HepG2 (cell line): ENCODE measurements at regions not wholly inside any gene's neighbourhood (a gene's known extent, or its start where the extent isn't known, plus 50 kb on each side); places are given as distances from the start of the nearest gene placed in this dataset.

Experiments
- ATAC-seq: fragments of 200-7000 bp; cut with Tn5 transposase; 3 replicates; pipeline ENCODE4 v1.9.1; 2020; ENCODE audit warnings: mild to moderate bottlenecking, moderate library complexity
- BruUV-seq: library from RNA; stranded (reverse); fragments of 400-500 nt; replicated peaks from 2 replicates; lab custom pipeline; 2021; lab: Mats Ljungman, UMichigan
- CTCF ChIA-PET: fragments of 300-600 bp; formaldehyde crosslinking; extraction: SDS; loops from one replicate; lab custom pipeline; 2021; ENCODE audit warnings: low total read pairs, inconsistent platforms, low intra/inter-chr PET ratio; lab: Yijun Ruan, JAX
- POLR2A ChIA-PET: fragments of 350-600 bp; sonication (Branson Sonifier 250); formaldehyde crosslinking; loops from one replicate; lab custom pipeline; 2020; ENCODE audit warnings: antibody characterized with exemption, inconsistent platforms; lab: Yijun Ruan, JAX
- DNase-seq: peaks from one replicate; pipeline ENCODE4 v3.0.0-alpha.2; 2015; ENCODE audit warnings: low spot score
- FAIRE-seq: peaks from 3 replicates; lab custom pipeline; 2011; peaks lifted over from hg19 to GRCh38; lab: Jason Lieb, UNC
- H2AFZ ChIP-seq: one replicate; pipeline ENCODE4 v1.6.1; 2011; ENCODE audit warnings: low read length, inconsistent platforms
- H3K27ac ChIP-seq: fragments of 300-600 bp; 3 replicates; pipeline ENCODE4 v1.8.0; 2011; ENCODE audit warnings: mixed run types, mild to moderate bottlenecking, mixed read lengths, low read length, inconsistent platforms; ENCODE audit not compliant: insufficient read depth; ENCODE audit errors: extremely low read length
- H3K27me3 ChIP-seq, 2 experiments: fragments of 200-600 bp in 1 of 2; 2 replicates in 1 of 2; 3 replicates in 1 of 2; pipeline versions ENCODE4 v1.6.0 to v1.8.0; 2011; ENCODE audit warnings: low read length in 2 of 2, mild to moderate bottlenecking in 2 of 2, moderate library complexity in 2 of 2, inconsistent platforms in 1 of 2; ENCODE audit not compliant: insufficient read depth in 2 of 2, control insufficient read depth in 1 of 2
- H3K36me3 ChIP-seq, 2 experiments: fragments of 200-600 bp in 1 of 2; replicated peaks in 1 of 2; 2 replicates in 1 of 2; 3 replicates in 1 of 2; pipeline versions ENCODE4 v1.5.1 to v1.8.0; 2011; ENCODE audit warnings: low read length in 2 of 2, inconsistent platforms in 1 of 2; ENCODE audit not compliant: insufficient read depth in 2 of 2, control insufficient read depth in 1 of 2
- H3K4me1 ChIP-seq: 2 replicates; pipeline ENCODE4 v1.5.1; 2012; ENCODE audit warnings: low read length, inconsistent platforms; ENCODE audit not compliant: insufficient read depth
- H3K4me2 ChIP-seq: 2 replicates; pipeline ENCODE4 v1.6.0; 2011; ENCODE audit warnings: low read depth, low read length, inconsistent platforms
- H3K4me3 ChIP-seq, 3 experiments: fragments of 200-600 bp in 1 of 3; sonication (generic), shearing (Covaris generic) in 1 of 3; replicated peaks in 1 of 3; 2 replicates each; pipeline ENCODE4 v1.5.1; 2011 to 2016; ENCODE audit warnings: low read length in 3 of 3, inconsistent platforms in 2 of 3, low read depth in 2 of 3, mild to moderate bottlenecking in 2 of 3, control low read depth in 1 of 3, mixed read lengths in 1 of 3; ENCODE audit not compliant: insufficient read depth in 1 of 3
- H3K79me2 ChIP-seq: one replicate; pipeline ENCODE4 v1.6.1; 2011; ENCODE audit warnings: low read length, inconsistent platforms; ENCODE audit not compliant: insufficient read depth
- H3K9ac ChIP-seq: 2 replicates; pipeline ENCODE4 v1.6.0; 2011; ENCODE audit warnings: mild to moderate bottlenecking, low read depth, low read length, inconsistent platforms; ENCODE audit not compliant: insufficient read depth
- H3K9me3 ChIP-seq: 2 replicates; pipeline ENCODE4 v1.5.1; 2012; ENCODE audit warnings: mild to moderate bottlenecking, low read length
- H4K20me1 ChIP-seq: 2 replicates; pipeline ENCODE4 v1.6.0; 2011; ENCODE audit warnings: inconsistent platforms, mild to moderate bottlenecking, low read length, moderate library complexity; ENCODE audit not compliant: insufficient read depth
- ADNP ChIP-seq: sonication (generic); formaldehyde crosslinking; IDR thresholded peaks from 2 replicates; pipeline ENCODE4 v1.4.0; 2020; ENCODE audit warnings: missing genetic modification reagents
- DMAP1 ChIP-seq: IDR thresholded peaks from 2 replicates; pipeline ENCODE4 v1.6.1; 2016
- GZF1 ChIP-seq: sonication (generic); formaldehyde crosslinking; IDR thresholded peaks from 2 replicates; pipeline ENCODE4 v1.5.1; 2020; ENCODE audit warnings: mild to moderate bottlenecking, missing genetic modification reagents
- KMT2B ChIP-seq: IDR thresholded peaks from 2 replicates; pipeline ENCODE4 v1.6.1; 2016; ENCODE audit warnings: missing genetic modification reagents, missing compliant biosample characterization
- LCORL ChIP-seq, 2 experiments: fragments of 450-650 bp in 1 of 2; sonication (generic) in 1 of 2; formaldehyde crosslinking in 1 of 2; IDR thresholded peaks; 2 replicates each; pipeline versions ENCODE4 v1.5.0 to v1.6.1; 2017 to 2020; ENCODE audit warnings: antibody characterized with exemption in 1 of 2, missing genetic modification reagents in 1 of 2
- MEF2D ChIP-seq: sonication (generic); formaldehyde crosslinking; IDR thresholded peaks from 2 replicates; pipeline ENCODE4 v1.5.1; 2020; ENCODE audit warnings: mild to moderate bottlenecking, missing genetic modification reagents
- POLR2G ChIP-seq: fragments of 200-400 bp; formaldehyde crosslinking; IDR thresholded peaks from 2 replicates; pipeline ENCODE4 v1.6.1; 2018; ENCODE audit warnings: mild to moderate bottlenecking, low read depth, low read length, moderate library complexity
- REL ChIP-seq: sonication (generic); formaldehyde crosslinking; conservative IDR thresholded peaks from 2 replicates; pipeline ENCODE4 v1.8.0; 2022; ENCODE audit warnings: mild to moderate bottlenecking, missing genetic modification reagents, moderate library complexity
- RFX3 ChIP-seq: IDR thresholded peaks from 2 replicates; pipeline ENCODE4 v1.6.1; 2016; ENCODE audit warnings: missing biosample characterization, missing genetic modification reagents
- RXRB ChIP-seq: IDR thresholded peaks from 2 replicates; pipeline ENCODE4 v1.6.1; 2016; ENCODE audit warnings: borderline replicate concordance, missing genetic modification reagents, missing compliant biosample characterization
- SALL1 ChIP-seq: sonication (generic); formaldehyde crosslinking; IDR thresholded peaks from 2 replicates; pipeline ENCODE4 v1.8.0; 2022; ENCODE audit warnings: mild to moderate bottlenecking, missing genetic modification reagents
- SRF ChIP-seq: IDR thresholded peaks from 2 replicates; pipeline ENCODE4 v1.6.1; 2011; ENCODE audit warnings: mild to moderate bottlenecking, low read depth, low read length, moderate library complexity
- ZFAT ChIP-seq: sonication (generic); formaldehyde crosslinking; conservative IDR thresholded peaks from 2 replicates; pipeline ENCODE4 v1.8.1; 2023; ENCODE audit warnings: missing genetic modification reagents, inconsistent platforms
- ZHX2 ChIP-seq, 2 experiments: sonication (generic) in 1 of 2; formaldehyde crosslinking in 1 of 2; IDR thresholded peaks; 2 replicates each; pipeline versions ENCODE4 v1.6.1 to v1.9.0; 2014 to 2022; ENCODE audit warnings: antibody characterized with exemption in 1 of 2, borderline replicate concordance in 1 of 2, inconsistent platforms in 1 of 2, low read depth in 1 of 2, missing genetic modification reagents in 1 of 2
- ZNF747 ChIP-seq: sonication (generic); formaldehyde crosslinking; IDR thresholded peaks from 2 replicates; pipeline ENCODE4 v1.8.1; 2023; ENCODE audit warnings: missing genetic modification reagents, mild to moderate bottlenecking, borderline replicate concordance
- ZNF780A ChIP-seq: sonication (generic); formaldehyde crosslinking; IDR thresholded peaks from 2 replicates; pipeline ENCODE4 v1.8.0; 2022; ENCODE audit warnings: mild to moderate bottlenecking, missing genetic modification reagents, moderate library complexity
- WGBS: methylation state at CpG from one replicate; pipeline ENCODE4 v1.1.6; 2017; ENCODE audit warnings: low lambda C conversion rate; 5-methylcytosine and 5-hydroxymethylcytosine counted together
- in situ Hi-C: cut with HindIII; loops from 2 replicates; pipeline ENCODE4 v1.10.0; 2017; ENCODE audit warnings: low pct_unique_long_range_greater_than_20kb; ENCODE audit not compliant: extremely low pct_ligation_motif_present
- intact Hi-C: fragments of 100-400 bp; cut with micrococcal nuclease; formaldehyde crosslinking; loops from one replicate; pipeline ENCODE4 v1.10.0; 2022; ENCODE audit not compliant: unreplicated experiment
- TF ChIP-seq, protein P1 (sequence below): IDR thresholded peaks from 2 replicates; pipeline ENCODE4 v1.6.1; 2016

DNA sequence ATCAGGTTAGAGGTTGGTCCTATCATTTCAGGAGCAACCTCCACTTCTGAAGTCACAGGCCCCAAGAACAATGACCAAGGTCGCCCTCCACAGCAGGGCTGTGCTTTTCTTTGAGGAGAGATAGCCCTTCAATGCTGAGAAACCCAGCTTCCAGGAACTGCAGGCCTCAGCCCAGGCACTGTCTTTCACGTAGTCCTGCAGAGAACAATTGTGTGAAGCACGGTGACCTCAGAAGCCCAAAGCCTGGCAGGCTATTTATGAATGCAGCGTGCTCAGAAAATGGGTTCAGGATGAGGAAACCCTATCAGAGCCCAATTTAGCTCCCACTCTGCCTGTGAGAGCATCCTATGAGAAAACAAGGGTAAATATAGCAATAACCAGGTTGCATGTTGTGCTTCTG is 388.3 kb downstream of the PLK2 start:
- TF ChIP-seq DMAP1: no peak
- TF ChIP-seq RXRB (CRISPR knock-in tag): no peak
- no peak for TF ChIP-seq ZHX2 (IDR thresholded peaks at IDR 0.05; ENCODE audit: low read depth)
- TF ChIP-seq ZHX2 (CRISPR knock-in tag; IDR thresholded peaks at IDR 0.05; ENCODE audit: borderline replicate concordance): no peak
- no peak for TF ChIP-seq LCORL (IDR thresholded peaks at IDR 0.05)
- TF ChIP-seq LCORL (CRISPR knock-in tag; IDR thresholded peaks at IDR 0.05): no peak
- TF ChIP-seq SALL1 (CRISPR knock-in tag): no peak
- no peak for TF ChIP-seq KMT2B
- no peak for TF ChIP-seq MEF2D (CRISPR knock-in tag)
- no peak for TF ChIP-seq POLR2G
- no peak for TF ChIP-seq GZF1 (CRISPR knock-in tag)
- TF ChIP-seq ZFAT (CRISPR knock-in tag): no peak
- TF ChIP-seq ZNF780A: no peak
- TF ChIP-seq ADNP (CRISPR knock-in tag): no peak
- no peak for TF ChIP-seq ZNF747
- TF ChIP-seq, protein P1, sequence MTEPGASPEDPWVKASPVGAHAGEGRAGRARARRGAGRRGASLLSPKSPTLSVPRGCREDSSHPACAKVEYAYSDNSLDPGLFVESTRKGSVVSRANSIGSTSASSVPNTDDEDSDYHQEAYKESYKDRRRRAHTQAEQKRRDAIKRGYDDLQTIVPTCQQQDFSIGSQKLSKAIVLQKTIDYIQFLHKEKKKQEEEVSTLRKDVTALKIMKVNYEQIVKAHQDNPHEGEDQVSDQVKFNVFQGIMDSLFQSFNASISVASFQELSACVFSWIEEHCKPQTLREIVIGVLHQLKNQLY: no peak
- no peak for TF ChIP-seq RFX3 (CRISPR knock-in tag)
- no peak for TF ChIP-seq REL (CRISPR knock-in tag)
- no peak for TF ChIP-seq SRF
- ATAC-seq (no peak), DNase-seq (no peak), FAIRE-seq (no peak)
- no peaks in the 10 kb centered on the region for H4K20me1 ChIP-seq
- no peaks in the 10 kb centered on the region for H3K4me1 ChIP-seq
- H3K9ac ChIP-seq: no peak overlapping the region
- no peaks in the 10 kb centered on the region for H3K36me3 ChIP-seq
- no peaks in the 10 kb centered on the region; a peak in 1 of 5 replicates for H3K27me3 ChIP-seq
- BruUV-seq: no TSS peak
- ChIA-PET POLR2A (no interaction called here), CTCF (no interaction called here)
- in situ Hi-C loops: no loop called here
- H3K9me3 ChIP-seq: no peaks in the 10 kb centered on the region
- no peak overlapping the region for H3K27ac ChIP-seq
- no peak overlapping the region for H2AFZ ChIP-seq
- H3K4me2 ChIP-seq: no peak overlapping the region
- H3K79me2 ChIP-seq: no peaks in the 10 kb centered on the region
- intact Hi-C loops: no loop called here
- 0% methylated on average over 4 of the region's 4 CpGs for WGBS
- H3K4me3 ChIP-seq: no peak overlapping the region
